ENCODE measurements at regions not wholly inside any gene's neighbourhood (a gene's known extent, or its start where the extent isn't known, plus 50 kb on each side); places are given as distances from the start of the nearest gene placed in this dataset.

DNA sequence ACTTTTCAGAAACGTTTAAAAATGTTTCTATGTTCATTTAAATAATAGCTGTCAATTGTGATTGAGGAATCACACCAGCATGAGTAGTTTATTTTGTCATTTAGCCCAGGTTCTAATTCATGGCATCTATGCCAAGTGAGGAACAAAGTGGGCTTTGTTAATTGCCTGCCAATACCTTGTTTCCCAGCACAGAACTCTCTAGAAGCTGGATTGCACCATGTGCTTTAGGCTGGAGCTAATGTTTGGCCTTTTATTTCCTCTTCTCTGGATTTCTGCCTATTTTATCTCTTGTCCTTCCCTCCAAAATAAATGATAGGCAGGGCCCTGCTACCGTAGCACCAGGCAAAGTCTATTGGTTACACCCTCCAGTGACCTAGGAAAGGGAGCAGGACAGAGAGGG lies 109.9 kb upstream of the ITGB1 start:
- no peak overlapping the region for H3K27ac ChIP-seq
- 69 to 70% methylated on average over 2 of the region's 2 CpGs for WGBS, 2 donors
- no peak overlapping the region for H3K4me3 ChIP-seq
- intact Hi-C loops (cut with DNase I): no loop called here
- H3K4me1 ChIP-seq: no peaks in the 10 kb centered on the region
- peaks cover 0 to 3% (median 0%) of the 10 kb centered on the region in 7 donors for H3K27me3 ChIP-seq
- no peaks in the 10 kb centered on the region for H3K36me3 ChIP-seq
- DNase-seq (no peak), ATAC-seq (no peak)
- no peaks in the 10 kb centered on the region for H3K9me3 ChIP-seq
- TF ChIP-seq, protein P1, sequence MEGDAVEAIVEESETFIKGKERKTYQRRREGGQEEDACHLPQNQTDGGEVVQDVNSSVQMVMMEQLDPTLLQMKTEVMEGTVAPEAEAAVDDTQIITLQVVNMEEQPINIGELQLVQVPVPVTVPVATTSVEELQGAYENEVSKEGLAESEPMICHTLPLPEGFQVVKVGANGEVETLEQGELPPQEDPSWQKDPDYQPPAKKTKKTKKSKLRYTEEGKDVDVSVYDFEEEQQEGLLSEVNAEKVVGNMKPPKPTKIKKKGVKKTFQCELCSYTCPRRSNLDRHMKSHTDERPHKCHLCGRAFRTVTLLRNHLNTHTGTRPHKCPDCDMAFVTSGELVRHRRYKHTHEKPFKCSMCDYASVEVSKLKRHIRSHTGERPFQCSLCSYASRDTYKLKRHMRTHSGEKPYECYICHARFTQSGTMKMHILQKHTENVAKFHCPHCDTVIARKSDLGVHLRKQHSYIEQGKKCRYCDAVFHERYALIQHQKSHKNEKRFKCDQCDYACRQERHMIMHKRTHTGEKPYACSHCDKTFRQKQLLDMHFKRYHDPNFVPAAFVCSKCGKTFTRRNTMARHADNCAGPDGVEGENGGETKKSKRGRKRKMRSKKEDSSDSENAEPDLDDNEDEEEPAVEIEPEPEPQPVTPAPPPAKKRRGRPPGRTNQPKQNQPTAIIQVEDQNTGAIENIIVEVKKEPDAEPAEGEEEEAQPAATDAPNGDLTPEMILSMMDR (IDR thresholded peaks at IDR 0.05): no peak

DNA sequence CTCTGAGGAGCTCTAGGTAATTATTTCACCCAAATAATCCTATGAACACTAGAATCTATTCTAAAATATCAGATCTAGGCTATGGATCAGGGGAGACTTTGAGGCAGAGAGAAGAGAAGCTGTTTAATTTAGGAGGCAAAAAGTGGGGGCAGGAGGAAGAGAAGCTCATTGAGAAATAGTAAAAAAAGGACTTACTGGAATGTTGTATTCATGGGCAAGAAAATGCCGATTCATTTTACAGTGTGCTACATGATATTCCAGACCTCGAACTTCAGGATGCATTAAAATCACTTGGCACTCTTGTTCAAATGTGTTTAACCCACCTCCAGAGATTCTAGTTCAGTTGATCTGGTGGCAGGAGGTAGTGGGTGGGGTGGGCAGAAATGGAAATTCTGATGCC lies 109.5 kb upstream of the ITGB1 start:
- peaks cover 0 to 3% (median 0%) of the 10 kb centered on the region in 7 donors for H3K27me3 ChIP-seq
- H3K4me3 ChIP-seq: no peak overlapping the region
- no peak overlapping the region for H3K27ac ChIP-seq
- intact Hi-C loops (cut with DNase I): no loop called here
- no peaks in the 10 kb centered on the region for H3K9me3 ChIP-seq
- H3K4me1 ChIP-seq: no peaks in the 10 kb centered on the region
- TF ChIP-seq, protein P1 (IDR thresholded peaks at IDR 0.05): no peak
- no peaks in the 10 kb centered on the region for H3K36me3 ChIP-seq
- WGBS, 2 donors: 86 to 91% methylated on average over 2 of the region's 2 CpGs
- no peak for DNase-seq
- ATAC-seq: no peak

DNA sequence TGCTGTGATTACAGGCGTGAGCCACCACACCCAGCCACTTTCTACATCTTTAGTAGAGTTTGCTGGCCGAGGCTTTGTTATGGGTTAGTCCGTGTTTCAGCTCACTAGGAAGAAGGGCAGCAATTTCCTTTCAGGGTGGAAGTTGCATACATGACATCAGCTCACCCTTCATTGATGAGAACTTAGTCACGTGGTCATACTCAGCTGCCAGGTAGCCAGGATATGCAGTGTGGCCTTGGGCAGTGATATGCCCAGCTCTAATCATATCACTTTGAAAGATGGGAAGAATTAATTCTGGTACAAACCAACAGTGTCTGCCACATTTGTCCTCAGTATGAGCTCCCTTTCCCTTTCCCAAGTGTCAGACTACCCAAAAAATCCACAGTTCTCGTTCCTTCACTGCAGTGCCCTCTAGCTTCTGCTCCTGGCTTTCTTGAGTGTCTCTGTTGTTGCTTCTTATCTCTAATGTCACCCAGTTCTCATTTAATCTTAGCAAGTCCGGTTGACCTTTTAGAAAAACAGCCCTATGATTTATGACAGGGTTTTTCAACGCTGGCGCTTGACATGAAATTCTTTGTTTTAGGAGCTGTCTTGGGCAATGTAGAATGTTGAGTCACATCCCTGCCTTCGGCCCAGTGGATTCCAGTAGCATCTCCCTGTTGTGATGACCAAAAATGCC lies 108.7 kb upstream of the ITGB1 start:
- Histone ChIP-seq H3K27me3 (peaks cover 0 to 3% (median 0%) of the 10 kb centered on the region in 7 donors), H3K4me1 (no peaks in the 10 kb centered on the region), H3K36me3 (no peaks in the 10 kb centered on the region), H3K4me3 (no peak overlapping the region), H3K9me3 (no peaks in the 10 kb centered on the region), H3K27ac (no peak overlapping the region)
- TF ChIP-seq, protein P1 (IDR thresholded peaks at IDR 0.05): no peak
- 77 to 82% methylated on average over 9 of the region's 9 CpGs for WGBS, 2 donors
- DNase-seq (no peak), ATAC-seq (no peak)
- intact Hi-C loops (cut with DNase I): no loop called here

GRCh38 chr10:33065111-33065510 lies 107.1 kb upstream of the ITGB1 start:
- intact Hi-C loops (cut with DNase I): no loop called here
- whole genome bisulfite sequencing, 2 donors: 88 to 94% methylated on average over 1 of the region's 1 CpG
- Histone ChIP-seq H3K36me3 (no peaks in the 10 kb centered on the region), H3K27me3 (peaks cover 0 to 3% (median 0%) of the 10 kb centered on the region in 7 donors), H3K4me3 (no peak overlapping the region), H3K4me1 (no peaks in the 10 kb centered on the region), H3K27ac (no peak overlapping the region), H3K9me3 (no peaks in the 10 kb centered on the region)
- ATAC-seq (no peak), DNase-seq (no peak)
- TF ChIP-seq, protein P1 (IDR thresholded peaks at IDR 0.05): no peak

Measured in heart right ventricle (tissue), 16 donors.